ENCODE measurements at regions not wholly inside any gene's neighbourhood (a gene's known extent, or its start where the extent isn't known, plus 50 kb on each side); places are given as distances from the start of the nearest gene placed in this dataset.

GRCh38 chr13:44169018-44169911, 204.4 kb upstream of the SERP2 start:
- no peak for DNase-seq (ENCODE audit: low read depth)
- Histone ChIP-seq H3K4me3 (ENCODE audit: low read depth, low read length) (no peak overlapping the region), H3K36me3 (ENCODE audit: control insufficient read depth, insufficient read depth, low read length) (no peaks in the 10 kb centered on the region), H3K27me3 (ENCODE audit: control insufficient read depth, insufficient read depth, low read length) (no peaks in the 10 kb centered on the region)
- TF ChIP-seq CTCF (IDR thresholded peaks at IDR 0.05; ENCODE audit: insufficient read depth, low read length, poor library complexity, severe bottlenecking), result no peak

- Histone ChIP-seq H3K4me3 (ENCODE audit: low read depth, low read length) (no peak overlapping the region), H3K36me3 (ENCODE audit: control insufficient read depth, insufficient read depth, low read length) (no peaks in the 10 kb centered on the region), H3K27me3 (ENCODE audit: control insufficient read depth, insufficient read depth, low read length) (no peaks in the 10 kb centered on the region)
- no peak for DNase-seq (ENCODE audit: low read depth)
- TF ChIP-seq CTCF (IDR thresholded peaks at IDR 0.05; ENCODE audit: insufficient read depth, low read length, poor library complexity, severe bottlenecking), result no peak
Measured at GRCh38 chr13:44170731-44171130, 202.9 kb upstream of the SERP2 start.

GRCh38 chr13:44171156-44171555, 202.5 kb upstream of the SERP2 start:
- Histone ChIP-seq H3K27me3 (ENCODE audit: control insufficient read depth, insufficient read depth, low read length) (no peaks in the 10 kb centered on the region), H3K36me3 (ENCODE audit: control insufficient read depth, insufficient read depth, low read length) (no peaks in the 10 kb centered on the region), H3K4me3 (ENCODE audit: low read depth, low read length) (no peak overlapping the region)
- TF ChIP-seq CTCF (IDR thresholded peaks at IDR 0.05; ENCODE audit: insufficient read depth, low read length, poor library complexity, severe bottlenecking), result no peak
- no peak for DNase-seq (ENCODE audit: low read depth)

- H3K4me3 ChIP-seq (ENCODE audit: low read depth, low read length), result no peak overlapping the region
- no peak for TF ChIP-seq CTCF (IDR thresholded peaks at IDR 0.05; ENCODE audit: insufficient read depth, low read length, poor library complexity, severe bottlenecking)
- H3K27me3 ChIP-seq (ENCODE audit: control insufficient read depth, insufficient read depth, low read length), result no peaks in the 10 kb centered on the region
- no peak for DNase-seq (ENCODE audit: low read depth)
- no peaks in the 10 kb centered on the region for H3K36me3 ChIP-seq (ENCODE audit: control insufficient read depth, insufficient read depth, low read length)
Measured at GRCh38 chr13:44171861-44172260, 201.8 kb upstream of the SERP2 start.

GRCh38 chr13:44172281-44172810, 201.3 kb upstream of the SERP2 start:
- no peak for DNase-seq (ENCODE audit: low read depth)
- no peak for TF ChIP-seq CTCF (IDR thresholded peaks at IDR 0.05; ENCODE audit: insufficient read depth, low read length, poor library complexity, severe bottlenecking)
- Histone ChIP-seq H3K4me3 (ENCODE audit: low read depth, low read length) (no peak overlapping the region), H3K36me3 (ENCODE audit: control insufficient read depth, insufficient read depth, low read length) (no peaks in the 10 kb centered on the region), H3K27me3 (ENCODE audit: control insufficient read depth, insufficient read depth, low read length) (no peaks in the 10 kb centered on the region)
